ENCODE measurements at regions not wholly inside any gene's neighbourhood (a gene's known extent, or its start where the extent isn't known, plus 50 kb on each side); places are given as distances from the start of the nearest gene placed in this dataset.

DNA sequence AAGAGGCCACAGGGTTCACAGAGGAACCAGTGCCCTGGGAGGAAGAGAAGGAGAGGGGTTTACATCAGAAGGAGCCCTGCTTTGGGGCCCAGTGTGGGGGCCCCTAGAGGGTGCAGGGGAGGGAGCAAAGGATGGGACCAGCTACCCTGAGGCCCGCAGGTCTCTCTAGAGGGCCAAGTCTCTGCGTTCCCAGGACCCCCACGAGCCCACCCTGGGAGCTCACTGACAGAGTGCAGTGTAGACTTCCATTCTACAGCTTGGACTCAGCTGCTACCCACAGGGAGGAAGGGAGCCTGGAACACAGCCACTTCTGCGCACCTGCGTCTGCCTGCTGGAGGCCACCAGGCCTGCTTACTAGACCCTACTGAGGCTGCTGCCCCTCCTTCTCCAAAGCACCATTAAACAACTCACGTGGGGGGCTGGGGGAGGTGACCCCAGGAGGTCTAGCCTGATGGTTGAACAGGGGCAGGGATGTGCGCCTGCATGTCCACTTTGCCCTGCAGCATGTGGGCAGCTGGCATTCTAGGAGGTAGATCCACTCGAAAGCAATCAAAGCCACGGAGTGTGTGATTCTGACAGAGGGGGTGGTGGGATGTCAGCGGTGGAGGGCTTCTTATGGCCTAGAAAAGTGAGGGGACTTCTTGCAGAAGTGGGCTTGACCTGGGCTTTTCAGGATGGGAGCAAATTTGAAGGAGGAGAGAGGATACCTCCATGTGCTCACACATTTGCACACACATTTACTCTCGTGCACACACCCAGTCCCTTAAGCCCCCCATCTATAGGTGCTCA, 90.2 kb downstream of the ZFP36L2 start:
- H3K9ac ChIP-seq (ENCODE audit: control insufficient read depth, extremely low read depth, insufficient read depth, low read length): no peak overlapping the region
- peaks cover 17% of the 10 kb centered on the region for H3K4me1 ChIP-seq (ENCODE audit: control insufficient read depth, extremely low read depth, insufficient read depth, low read length)
- H2AFZ ChIP-seq (ENCODE audit: control insufficient read depth, low read length): no peak overlapping the region
- H3K9me3 ChIP-seq (ENCODE audit: control insufficient read depth, low read depth, low read length): no peaks in the 10 kb centered on the region
- H3K79me2 ChIP-seq (ENCODE audit: control insufficient read depth, insufficient read depth, low read length): no peaks in the 10 kb centered on the region
- DNase-seq (ENCODE audit: low read depth, low spot score) (no peak), FAIRE-seq (no peak)
- no peaks in the 10 kb centered on the region for H3K27me3 ChIP-seq (ENCODE audit: control insufficient read depth, extremely low read depth, insufficient read depth, low read length)
- H3K4me3 ChIP-seq (ENCODE audit: control insufficient read depth in 2 of 3, extremely low read depth in 1 of 3, insufficient read depth in 2 of 3, low read depth in 1 of 3, low read length in 3 of 3): no peak overlapping the region
- H3K27ac ChIP-seq (ENCODE audit: control insufficient read depth, insufficient read depth, low read length): no peak overlapping the region
- TF ChIP-seq, protein P1, sequence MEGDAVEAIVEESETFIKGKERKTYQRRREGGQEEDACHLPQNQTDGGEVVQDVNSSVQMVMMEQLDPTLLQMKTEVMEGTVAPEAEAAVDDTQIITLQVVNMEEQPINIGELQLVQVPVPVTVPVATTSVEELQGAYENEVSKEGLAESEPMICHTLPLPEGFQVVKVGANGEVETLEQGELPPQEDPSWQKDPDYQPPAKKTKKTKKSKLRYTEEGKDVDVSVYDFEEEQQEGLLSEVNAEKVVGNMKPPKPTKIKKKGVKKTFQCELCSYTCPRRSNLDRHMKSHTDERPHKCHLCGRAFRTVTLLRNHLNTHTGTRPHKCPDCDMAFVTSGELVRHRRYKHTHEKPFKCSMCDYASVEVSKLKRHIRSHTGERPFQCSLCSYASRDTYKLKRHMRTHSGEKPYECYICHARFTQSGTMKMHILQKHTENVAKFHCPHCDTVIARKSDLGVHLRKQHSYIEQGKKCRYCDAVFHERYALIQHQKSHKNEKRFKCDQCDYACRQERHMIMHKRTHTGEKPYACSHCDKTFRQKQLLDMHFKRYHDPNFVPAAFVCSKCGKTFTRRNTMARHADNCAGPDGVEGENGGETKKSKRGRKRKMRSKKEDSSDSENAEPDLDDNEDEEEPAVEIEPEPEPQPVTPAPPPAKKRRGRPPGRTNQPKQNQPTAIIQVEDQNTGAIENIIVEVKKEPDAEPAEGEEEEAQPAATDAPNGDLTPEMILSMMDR (optimal IDR thresholded peaks at IDR 0.05 in 1 of 3, IDR thresholded peaks at IDR 0.05 in 1 of 3, conservative IDR thresholded peaks at IDR 0.05 in 1 of 3; ENCODE audit: extremely low read depth in 1 of 3, insufficient read depth in 2 of 3, low read length in 3 of 3): no peak
- no peak for TF ChIP-seq EZH2 (IDR thresholded peaks at IDR 0.05; ENCODE audit: low read length)
- no peaks in the 10 kb centered on the region for H3K36me3 ChIP-seq (ENCODE audit: control insufficient read depth in 2 of 2, extremely low read depth in 1 of 2, insufficient read depth in 2 of 2, low read length in 2 of 2)
- dilution Hi-C loops (cut with MboI; ENCODE audit: extremely low pct_ligation_motif_present, low sequenced_read_pairs): no loop called here
- no peaks in the 10 kb centered on the region for H3K9me1 ChIP-seq (ENCODE audit: control insufficient read depth, extremely low read depth, insufficient read depth, low read length)
- no peaks in the 10 kb centered on the region for H4K20me1 ChIP-seq (ENCODE audit: control insufficient read depth, extremely low read depth, insufficient read depth, low read length)
- H3K4me2 ChIP-seq (ENCODE audit: control insufficient read depth, extremely low read depth, insufficient read depth, low read depth, low read length): no peak overlapping the region

- no peak for DNase-seq (ENCODE audit: low read depth, low spot score)
- no peak overlapping the region for H2AFZ ChIP-seq (ENCODE audit: control insufficient read depth, low read length)
- H3K79me2 ChIP-seq (ENCODE audit: control insufficient read depth, insufficient read depth, low read length): no peaks in the 10 kb centered on the region
- H3K4me1 ChIP-seq (ENCODE audit: control insufficient read depth, extremely low read depth, insufficient read depth, low read length): peaks cover 23% of the 10 kb centered on the region
- H3K27me3 ChIP-seq (ENCODE audit: control insufficient read depth, extremely low read depth, insufficient read depth, low read length): no peaks in the 10 kb centered on the region
- dilution Hi-C loops (cut with MboI; ENCODE audit: extremely low pct_ligation_motif_present, low sequenced_read_pairs): no loop called here
- no peak overlapping the region for H3K4me3 ChIP-seq (ENCODE audit: control insufficient read depth in 2 of 3, extremely low read depth in 1 of 3, insufficient read depth in 2 of 3, low read depth in 1 of 3, low read length in 3 of 3)
- TF ChIP-seq, protein P1 (optimal IDR thresholded peaks at IDR 0.05 in 1 of 3, IDR thresholded peaks at IDR 0.05 in 1 of 3, conservative IDR thresholded peaks at IDR 0.05 in 1 of 3; ENCODE audit: extremely low read depth in 1 of 3, insufficient read depth in 2 of 3, low read length in 3 of 3): no peak
- no peak for TF ChIP-seq EZH2 (IDR thresholded peaks at IDR 0.05; ENCODE audit: low read length)
- FAIRE-seq: no peak
- no peaks in the 10 kb centered on the region for H3K9me3 ChIP-seq (ENCODE audit: control insufficient read depth, low read depth, low read length)
- no peaks in the 10 kb centered on the region for H4K20me1 ChIP-seq (ENCODE audit: control insufficient read depth, extremely low read depth, insufficient read depth, low read length)
- H3K9me1 ChIP-seq (ENCODE audit: control insufficient read depth, extremely low read depth, insufficient read depth, low read length): no peaks in the 10 kb centered on the region
- no peaks in the 10 kb centered on the region for H3K36me3 ChIP-seq (ENCODE audit: control insufficient read depth in 2 of 2, extremely low read depth in 1 of 2, insufficient read depth in 2 of 2, low read length in 2 of 2)
- no peak overlapping the region for H3K27ac ChIP-seq (ENCODE audit: control insufficient read depth, insufficient read depth, low read length)
- H3K4me2 ChIP-seq (ENCODE audit: control insufficient read depth, extremely low read depth, insufficient read depth, low read depth, low read length): no peak overlapping the region
- no peak overlapping the region for H3K9ac ChIP-seq (ENCODE audit: control insufficient read depth, extremely low read depth, insufficient read depth, low read length)
Measured at GRCh38 chr2:43135583-43135982, 90.8 kb downstream of the ZFP36L2 start.

All from keratinocyte (primary cell).